HCT116 (cell line): ENCODE measurements at regions not wholly inside any gene's neighbourhood (a gene's known extent, or its start where the extent isn't known, plus 50 kb on each side); places are given as distances from the start of the nearest gene placed in this dataset.

Source experiments
- ATAC-seq: fragments of 200-7000 bp; cut with Tn5 transposase; 2 replicates; pipeline ENCODE4 v1.9.1; 2020; ENCODE audit warnings: mild to moderate bottlenecking, moderate library complexity
- BruUV-seq: library from RNA; stranded (reverse); fragments of 400-500 nt; replicated peaks from 2 replicates; lab custom pipeline; 2021; lab: Mats Ljungman, UMichigan
- CTCF ChIA-PET: fragments of 300-600 bp; sonication (Branson Sonifier 250); formaldehyde crosslinking; loops from one replicate; lab custom pipeline; 2021; ENCODE audit warnings: antibody characterized with exemption; lab: Charles Lee
- POLR2A ChIA-PET: fragments of 300-600, 350-600 bp; sonication (Branson Sonifier 250); formaldehyde crosslinking; loops from one replicate; lab custom pipeline; 2021; ENCODE audit warnings: antibody characterized with exemption; lab: Charles Lee
- RAD21 ChIA-PET, 2 experiments: fragments of 300-600 bp; sonication (Branson Sonifier 250); formaldehyde crosslinking; loops; one replicate each; lab custom pipeline; 2023; ENCODE audit warnings: low total read pairs in 2 of 2; ENCODE audit not compliant: uncharacterized antibody in 2 of 2, unreplicated experiment in 2 of 2, low non-redundant PET in 1 of 2; lab: Charles Lee
- DNase-seq: peaks from one replicate; pipeline ENCODE4 v3.0.0-alpha.2; 2010; ENCODE audit warnings: low read depth, low spot score
- H2AFZ ChIP-seq: fragments of 200-600 bp; shearing (Covaris generic), sonication (generic); 2 replicates; pipeline ENCODE4 v1.6.1; 2017; ENCODE audit warnings: low read depth, mixed run types, mixed read lengths, antibody characterized with exemption, low read length; ENCODE audit not compliant: poor library complexity, severe bottlenecking
- H3K27ac ChIP-seq: 2 replicates; pipeline ENCODE4 v1.5.1; 2012; ENCODE audit warnings: low read depth, low read length
- H3K27me3 ChIP-seq: fragments of 200-600 bp; sonication (generic); 2 replicates; pipeline ENCODE4 v1.6.1; 2016; ENCODE audit warnings: mixed run types, low read length, mixed read lengths; ENCODE audit not compliant: insufficient read depth
- H3K36me3 ChIP-seq, 2 experiments: fragments of 200-500 bp in 1 of 2; fragments of 200-600 bp in 1 of 2; sonication (Bioruptor generic) in 1 of 2; sonication (generic) in 1 of 2; 2 replicates each; pipeline versions ENCODE4 v1.5.1 to v1.6.1; 2014 to 2016; ENCODE audit warnings: low read length in 2 of 2, inconsistent platforms in 1 of 2, mixed read lengths in 1 of 2, mixed run types in 1 of 2; ENCODE audit not compliant: insufficient read depth in 2 of 2, control insufficient read depth in 1 of 2
- H3K4me1 ChIP-seq, 2 experiments: fragments of 200-600 bp in 1 of 2; sonication (generic) in 1 of 2; 2 replicates each; pipeline versions ENCODE4 v1.5.1 to v1.6.1; 2012 to 2017; ENCODE audit warnings: low read length in 2 of 2, inconsistent platforms in 1 of 2, mild to moderate bottlenecking in 1 of 2, mixed read lengths in 1 of 2, mixed run types in 1 of 2, moderate library complexity in 1 of 2; ENCODE audit not compliant: insufficient read depth in 2 of 2, control insufficient read depth in 1 of 2
- H3K4me2 ChIP-seq: fragments of 200-600 bp; sonication (generic); 2 replicates; pipeline ENCODE4 v1.6.1; 2017; ENCODE audit warnings: mixed run types, low read length, mixed read lengths
- H3K4me3 ChIP-seq, 2 experiments: fragments of 200-600 bp in 1 of 2; sonication (generic) in 1 of 2; replicated peaks in 1 of 2; 2 replicates each; pipeline ENCODE4 v1.5.1; 2011 to 2016; ENCODE audit warnings: low read length in 2 of 2, control low read depth in 1 of 2, low read depth in 1 of 2, mild to moderate bottlenecking in 1 of 2, mixed read lengths in 1 of 2, mixed run types in 1 of 2
- H3K79me2 ChIP-seq: fragments of 200-600 bp; sonication (generic); 2 replicates; pipeline ENCODE4 v1.6.1; 2017; ENCODE audit warnings: mild to moderate bottlenecking, mixed run types, low read length, moderate library complexity, mixed read lengths; ENCODE audit not compliant: insufficient read depth
- H3K9ac ChIP-seq: fragments of 200-600 bp; sonication (generic); 2 replicates; pipeline ENCODE4 v1.6.1; 2016; ENCODE audit warnings: low read length, mixed read lengths
- H3K9me2 ChIP-seq: fragments of 200-600 bp; sonication (generic), shearing (Covaris generic); 2 replicates; pipeline ENCODE4 v1.6.1; 2017; ENCODE audit warnings: mixed run types, mild to moderate bottlenecking, moderate library complexity; ENCODE audit not compliant: insufficient read depth
- H3K9me3 ChIP-seq, 2 experiments: fragments of 200-500 bp in 1 of 2; fragments of 200-600 bp in 1 of 2; sonication (Bioruptor generic) in 1 of 2; sonication (generic) in 1 of 2; 2 replicates each; pipeline ENCODE4 v1.6.1; 2014 to 2017; ENCODE audit warnings: low read length in 2 of 2, mixed read lengths in 2 of 2, inconsistent platforms in 1 of 2, low read depth in 1 of 2, mild to moderate bottlenecking in 1 of 2, mixed run types in 1 of 2, moderate library complexity in 1 of 2; ENCODE audit not compliant: control insufficient read depth in 1 of 2, insufficient read depth in 1 of 2
- H4K20me1 ChIP-seq: fragments of 200-600 bp; sonication (generic), shearing (Covaris generic); 2 replicates; pipeline ENCODE4 v1.6.1; 2017; ENCODE audit warnings: mixed run types, mild to moderate bottlenecking, moderate library complexity; ENCODE audit not compliant: insufficient read depth
- CBX3 ChIP-seq: IDR thresholded peaks from 2 replicates; pipeline ENCODE4 v1.6.1; 2012; ENCODE audit warnings: low read depth
- CTCF ChIP-seq, 3 experiments: fragments of 200-600 bp in 1 of 3; sonication (generic) in 1 of 3; IDR thresholded peaks in 2 of 3; conservative IDR thresholded peaks in 1 of 3; 2 replicates each; pipeline ENCODE4 v1.5.1; 2012 to 2017; ENCODE audit warnings: low read depth in 2 of 3, low read length in 2 of 3, antibody characterized with exemption in 1 of 3, borderline replicate concordance in 1 of 3, control low read depth in 1 of 3, mild to moderate bottlenecking in 1 of 3, mixed read lengths in 1 of 3, mixed run types in 1 of 3, moderate library complexity in 1 of 3; ENCODE audit not compliant: insufficient read depth in 1 of 3
- EZH2phosphoT487 ChIP-seq: fragments of 200-600 bp; IDR thresholded peaks from 2 replicates; pipeline ENCODE4 v1.6.1; 2018; ENCODE audit warnings: antibody characterized with exemption, borderline replicate concordance
- JUND ChIP-seq: IDR thresholded peaks from 2 replicates; pipeline ENCODE4 v1.6.1; 2012
- POLR2AphosphoS5 ChIP-seq: IDR thresholded peaks from 2 replicates; pipeline ENCODE4 v1.6.1; 2011; ENCODE audit warnings: mild to moderate bottlenecking, low read depth, low read length, moderate library complexity
- RAD21 ChIP-seq: IDR thresholded peaks from 2 replicates; pipeline ENCODE4 v1.6.1; 2012; ENCODE audit warnings: low read depth, mild to moderate bottlenecking
- SIN3A ChIP-seq: IDR thresholded peaks from 2 replicates; pipeline ENCODE4 v1.6.1; 2012; ENCODE audit warnings: low read depth
- SP1 ChIP-seq: IDR thresholded peaks from 2 replicates; pipeline ENCODE4 v1.6.1; 2012; ENCODE audit warnings: low read depth
- SRF ChIP-seq: IDR thresholded peaks from 2 replicates; pipeline ENCODE4 v1.6.1; 2012; ENCODE audit warnings: low read depth
- TCF7L2 ChIP-seq: IDR thresholded peaks from 2 replicates; pipeline ENCODE4 v1.7.0; 2011; ENCODE audit warnings: borderline replicate concordance, inconsistent platforms; ENCODE audit not compliant: insufficient read depth, insufficient read length; ENCODE audit errors: extremely low read depth
- ZBTB33 ChIP-seq: IDR thresholded peaks from 2 replicates; pipeline ENCODE4 v1.6.1; 2011; ENCODE audit warnings: mild to moderate bottlenecking, low read length, moderate library complexity; ENCODE audit not compliant: insufficient replicate concordance; ENCODE audit errors: extremely low read depth
- ZNF274 ChIP-seq: fragments of 200-500 bp; sonication (Bioruptor generic); IDR thresholded peaks from 2 replicates; pipeline ENCODE4 v1.6.1; 2014; ENCODE audit warnings: mild to moderate bottlenecking, low read depth, low read length, inconsistent platforms
- intact Hi-C: fragments of 100-400 bp; cut with micrococcal nuclease; formaldehyde crosslinking; loops from 2 replicates; pipeline ENCODE4 v1.10.0; 2022

- no peak for DNase-seq
- CTCF ChIA-PET, result no interaction called here
Measured at GRCh38 chr16:79997257-79997656, 396.7 kb upstream of the MAF start.

GRCh38 chr16:79996321-79996720, 395.8 kb upstream of the MAF start:
- peaks cover 37 to 46% of the 10 kb centered on the region in 2 experiments; a peak in 2 of 4 replicates for H3K9me3 ChIP-seq
- no peak for ATAC-seq
- no peaks in the 10 kb centered on the region for H3K79me2 ChIP-seq
- H3K9me2 ChIP-seq, result no peaks in the 10 kb centered on the region
- no TSS peak for BruUV-seq
- H3K4me1 ChIP-seq, result no peaks in the 10 kb centered on the region
- no peak overlapping the region for H3K9ac ChIP-seq
- no peak overlapping the region for H3K4me3 ChIP-seq
- no peaks in the 10 kb centered on the region for H4K20me1 ChIP-seq
- ChIA-PET CTCF (no interaction called here), RAD21 (no interaction called here), POLR2A (no interaction called here)
- no peak for DNase-seq
- no peak overlapping the region for H2AFZ ChIP-seq
- H3K27ac ChIP-seq, result no peak overlapping the region
- H3K27me3 ChIP-seq, result no peaks in the 10 kb centered on the region
- intact Hi-C loops, result no loop called here
- no peak overlapping the region for H3K4me2 ChIP-seq
- H3K36me3 ChIP-seq, result no peaks in the 10 kb centered on the region
- TF ChIP-seq JUND (no peak), ZBTB33 (no peak), CBX3 (no peak), POLR2AphosphoS5 (no peak), SIN3A (no peak), EZH2phosphoT487 (no peak), SP1 (no peak), TCF7L2 (no peak), ZNF274 (no peak)

More at GRCh38 chr16:79997257-79997656, 396.7 kb upstream of the MAF start:
- BruUV-seq, result no TSS peak
- no peak for TF ChIP-seq SRF
- TF ChIP-seq TCF7L2, result no peak
- TF ChIP-seq RAD21, result 0 out of 2 replicates have a peak, but pooled peaks have one; percentile 5
- peak in 2 of 3 experiments; percentile 27 to 30; a peak in 2 of 6 replicates for TF ChIP-seq CTCF (IDR thresholded peaks at IDR 0.05 in 2 of 3, conservative IDR thresholded peaks at IDR 0.05 in 1 of 3; ENCODE audit: borderline replicate concordance in 1 of 3, insufficient read depth in 1 of 3, low read depth in 2 of 3, low read length in 2 of 3)
- H3K79me2 ChIP-seq, result no peaks in the 10 kb centered on the region
- no peaks in the 10 kb centered on the region for H3K27me3 ChIP-seq
- no peak for ATAC-seq
- H3K27ac ChIP-seq, result no peak overlapping the region
- H3K4me1 ChIP-seq, result no peaks in the 10 kb centered on the region
- ChIA-PET POLR2A (no interaction called here), RAD21 (no interaction called here)
- no peaks in the 10 kb centered on the region for H3K36me3 ChIP-seq
- no peak overlapping the region for H3K4me2 ChIP-seq
- H2AFZ ChIP-seq, result no peak overlapping the region
- H3K9ac ChIP-seq, result no peak overlapping the region
- peaks cover 41 to 45% of the 10 kb centered on the region in 2 experiments; a peak in 2 of 4 replicates for H3K9me3 ChIP-seq
- intact Hi-C loops, result no loop called here
- H4K20me1 ChIP-seq, result no peaks in the 10 kb centered on the region
- no peaks in the 10 kb centered on the region for H3K9me2 ChIP-seq
- H3K4me3 ChIP-seq, result no peak overlapping the region
